ENCODE measurements at regions not wholly inside any gene's neighbourhood (a gene's known extent, or its start where the extent isn't known, plus 50 kb on each side); places are given as distances from the start of the nearest gene placed in this dataset.
"Not testable (repeated sequence)": the region's sequence is repeated elsewhere in the genome, so short reads cannot be mapped to it uniquely, and the experiment has no call there.

GRCh38 chr4:177802661-177803060 is 360.4 kb upstream of the AGA start:
- H3K27me3 Mint-ChIP-seq, result peaks cover 6% of the 10 kb centered on the region
- H3K27ac Mint-ChIP-seq, result no peak overlapping the region

GRCh38 chr4:177803151-177803550 is 360.9 kb upstream of the AGA start:
- H3K27me3 ChIP-seq (ENCODE audit: control insufficient read depth, insufficient read depth, low read length), result no peaks in the 10 kb centered on the region

More at GRCh38 chr4:177802661-177803060, 360.4 kb upstream of the AGA start:
- H3K9me3 Mint-ChIP-seq, result peaks cover 0 to 2% (median 0%) of the 10 kb centered on the region in 7 donors
- Histone ChIP-seq H3K27ac (ENCODE audit: insufficient read depth, low read length, poor library complexity, severe bottlenecking) (no peak overlapping the region), H3K4me3 (ENCODE audit: low read depth, low read length) (no peak overlapping the region), H3K36me3 (ENCODE audit: control insufficient read depth, insufficient read depth, low read length) (no peaks in the 10 kb centered on the region), H3K4me1 (ENCODE audit: control insufficient read depth, insufficient read depth, low read length, poor library complexity, severe bottlenecking) (no peaks in the 10 kb centered on the region), H3K27me3 (ENCODE audit: control insufficient read depth, insufficient read depth, low read length) (no peaks in the 10 kb centered on the region), H3K9me3 (ENCODE audit: control insufficient read depth in 2 of 2, low read length in 2 of 2) (no peaks in the 10 kb centered on the region)
- ATAC-seq (ENCODE audit: low read depth in 2 of 2), result no peak
- no peaks in the 10 kb centered on the region for H3K36me3 Mint-ChIP-seq
- H3K4me1 Mint-ChIP-seq, result no peaks in the 10 kb centered on the region
- no peak for DNase-seq
- H3K4me3 Mint-ChIP-seq, result no peak overlapping the region

GRCh38 chr4:177809791-177810190 is 367.6 kb upstream of the AGA start:
- no peaks in the 10 kb centered on the region for H3K4me1 Mint-ChIP-seq
- no peaks in the 10 kb centered on the region for H3K9me3 ChIP-seq (ENCODE audit: control insufficient read depth in 2 of 2, low read length in 2 of 2)
- no peak overlapping the region for H3K4me3 Mint-ChIP-seq

More at GRCh38 chr4:177803151-177803550, 360.9 kb upstream of the AGA start:
- Mint-ChIP-seq H3K4me1 (no peaks in the 10 kb centered on the region), H3K4me3 (no peak overlapping the region), H3K9me3 (peaks cover 0 to 2% (median 0%) of the 10 kb centered on the region in 7 donors), H3K27ac (no peak overlapping the region), H3K36me3 (no peaks in the 10 kb centered on the region), H3K27me3 (peaks cover 6% of the 10 kb centered on the region)
- Histone ChIP-seq H3K36me3 (ENCODE audit: control insufficient read depth, insufficient read depth, low read length) (no peaks in the 10 kb centered on the region), H3K4me1 (ENCODE audit: control insufficient read depth, insufficient read depth, low read length, poor library complexity, severe bottlenecking) (no peaks in the 10 kb centered on the region), H3K4me3 (ENCODE audit: low read depth, low read length) (no peak overlapping the region), H3K27ac (ENCODE audit: insufficient read depth, low read length, poor library complexity, severe bottlenecking) (no peak overlapping the region), H3K9me3 (ENCODE audit: control insufficient read depth in 2 of 2, low read length in 2 of 2) (no peaks in the 10 kb centered on the region)
- DNase-seq, result no peak
- ATAC-seq (ENCODE audit: low read depth in 2 of 2), result no peak

GRCh38 chr4:177810220-177810619 is 368.0 kb upstream of the AGA start:
- no peaks in the 10 kb centered on the region for H3K36me3 Mint-ChIP-seq
- H3K27ac Mint-ChIP-seq, result no peak overlapping the region
- no peak for DNase-seq
- no peaks in the 10 kb centered on the region for H3K4me1 Mint-ChIP-seq
- no peak overlapping the region for H3K4me3 ChIP-seq (ENCODE audit: low read depth, low read length)
- ATAC-seq (ENCODE audit: low read depth in 2 of 2), result no peak
- H3K4me3 Mint-ChIP-seq, result no peak overlapping the region
- no peaks in the 10 kb centered on the region for H3K9me3 ChIP-seq (ENCODE audit: control insufficient read depth in 2 of 2, low read length in 2 of 2)
- no peaks in the 10 kb centered on the region for H3K36me3 ChIP-seq (ENCODE audit: control insufficient read depth, insufficient read depth, low read length)
- H3K27ac ChIP-seq (ENCODE audit: insufficient read depth, low read length, poor library complexity, severe bottlenecking), result no peak overlapping the region
- no peaks in the 10 kb centered on the region for H3K27me3 ChIP-seq (ENCODE audit: control insufficient read depth, insufficient read depth, low read length)
- H3K27me3 Mint-ChIP-seq, result no peaks in the 10 kb centered on the region
- H3K9me3 Mint-ChIP-seq, result peaks cover 0 to 3% (median 0%) of the 10 kb centered on the region in 7 donors
- H3K4me1 ChIP-seq (ENCODE audit: control insufficient read depth, insufficient read depth, low read length, poor library complexity, severe bottlenecking), result no peaks in the 10 kb centered on the region

More at GRCh38 chr4:177809791-177810190, 367.6 kb upstream of the AGA start:
- no peak overlapping the region for H3K27ac Mint-ChIP-seq
- Histone ChIP-seq H3K4me3 (ENCODE audit: low read depth, low read length) (no peak overlapping the region), H3K27me3 (ENCODE audit: control insufficient read depth, insufficient read depth, low read length) (no peaks in the 10 kb centered on the region), H3K36me3 (ENCODE audit: control insufficient read depth, insufficient read depth, low read length) (no peaks in the 10 kb centered on the region), H3K4me1 (ENCODE audit: control insufficient read depth, insufficient read depth, low read length, poor library complexity, severe bottlenecking) (no peaks in the 10 kb centered on the region), H3K27ac (ENCODE audit: insufficient read depth, low read length, poor library complexity, severe bottlenecking) (no peak overlapping the region)
- DNase-seq (no peak), ATAC-seq (ENCODE audit: low read depth in 2 of 2) (no peak)
- H3K36me3 Mint-ChIP-seq, result no peaks in the 10 kb centered on the region
- H3K9me3 Mint-ChIP-seq, result peaks cover 0 to 3% (median 0%) of the 10 kb centered on the region in 7 donors
- H3K27me3 Mint-ChIP-seq, result no peaks in the 10 kb centered on the region

GRCh38 chr4:177818392-177818791 is 376.2 kb upstream of the AGA start:
- H3K4me3 Mint-ChIP-seq; H3K4me3 ChIP-seq (ENCODE audit: low read depth, low read length); H3K4me1 Mint-ChIP-seq; H3K27ac Mint-ChIP-seq; H3K4me1 ChIP-seq (ENCODE audit: control insufficient read depth, insufficient read depth, low read length, poor library complexity, severe bottlenecking); H3K36me3 ChIP-seq (ENCODE audit: control insufficient read depth, insufficient read depth, low read length); H3K9me3 ChIP-seq (ENCODE audit: control insufficient read depth in 2 of 2, low read length in 2 of 2); H3K36me3 Mint-ChIP-seq; H3K9me3 Mint-ChIP-seq; H3K27me3 ChIP-seq (ENCODE audit: control insufficient read depth, insufficient read depth, low read length); H3K27ac ChIP-seq (ENCODE audit: insufficient read depth, low read length, poor library complexity, severe bottlenecking); H3K27me3 Mint-ChIP-seq; ATAC-seq (ENCODE audit: low read depth in 2 of 2); DNase-seq: not testable (repeated sequence)

- H3K27me3 ChIP-seq (ENCODE audit: control insufficient read depth, insufficient read depth, low read length), result no peaks in the 10 kb centered on the region
- H3K4me1 Mint-ChIP-seq, result no peaks in the 10 kb centered on the region
These were observed 384.7 kb upstream of the AGA start for GRCh38 chr4:177826973-177827372.

GRCh38 chr4:177841258-177841657 is 399.0 kb upstream of the AGA start:
- no peak overlapping the region for H3K27ac ChIP-seq (ENCODE audit: insufficient read depth, low read length, poor library complexity, severe bottlenecking)
- H3K36me3 ChIP-seq (ENCODE audit: control insufficient read depth, insufficient read depth, low read length), result no peaks in the 10 kb centered on the region
- H3K27me3 ChIP-seq (ENCODE audit: control insufficient read depth, insufficient read depth, low read length), result no peaks in the 10 kb centered on the region
- no peaks in the 10 kb centered on the region for H3K4me1 Mint-ChIP-seq
- no peak overlapping the region for H3K27ac Mint-ChIP-seq
- no peaks in the 10 kb centered on the region for H3K4me1 ChIP-seq (ENCODE audit: control insufficient read depth, insufficient read depth, low read length, poor library complexity, severe bottlenecking)
- DNase-seq, result no peak
- H3K27me3 Mint-ChIP-seq, result no peaks in the 10 kb centered on the region
- no peak for ATAC-seq (ENCODE audit: low read depth in 2 of 2)
- H3K36me3 Mint-ChIP-seq, result no peaks in the 10 kb centered on the region
- no peak overlapping the region for H3K4me3 Mint-ChIP-seq
- H3K4me3 ChIP-seq (ENCODE audit: low read depth, low read length), result no peak overlapping the region
- no peaks in the 10 kb centered on the region for H3K9me3 ChIP-seq (ENCODE audit: control insufficient read depth in 2 of 2, low read length in 2 of 2)
- H3K9me3 Mint-ChIP-seq, result peaks cover 0 to 8% (median 2%) of the 10 kb centered on the region in 7 donors

More at GRCh38 chr4:177826973-177827372, 384.7 kb upstream of the AGA start:
- ATAC-seq (ENCODE audit: low read depth in 2 of 2) (no peak), DNase-seq (no peak)
- no peaks in the 10 kb centered on the region for H3K36me3 ChIP-seq (ENCODE audit: control insufficient read depth, insufficient read depth, low read length)
- H3K36me3 Mint-ChIP-seq, result no peaks in the 10 kb centered on the region
- no peak overlapping the region for H3K27ac Mint-ChIP-seq
- H3K4me1 ChIP-seq (ENCODE audit: control insufficient read depth, insufficient read depth, low read length, poor library complexity, severe bottlenecking), result no peaks in the 10 kb centered on the region
- no peak overlapping the region for H3K4me3 ChIP-seq (ENCODE audit: low read depth, low read length)
- H3K27ac ChIP-seq (ENCODE audit: insufficient read depth, low read length, poor library complexity, severe bottlenecking), result no peak overlapping the region
- no peak overlapping the region for H3K4me3 Mint-ChIP-seq
- H3K27me3 Mint-ChIP-seq, result peaks cover 5% of the 10 kb centered on the region
- H3K9me3 ChIP-seq (ENCODE audit: control insufficient read depth in 2 of 2, low read length in 2 of 2), result no peaks in the 10 kb centered on the region
- peaks cover 0 to 6% (median 3%) of the 10 kb centered on the region in 7 donors for H3K9me3 Mint-ChIP-seq

GRCh38 chr4:177853229-177853628 is 411.0 kb upstream of the AGA start:
- H3K36me3 ChIP-seq (ENCODE audit: control insufficient read depth, insufficient read depth, low read length), result no peaks in the 10 kb centered on the region
- no peaks in the 10 kb centered on the region for H3K27me3 ChIP-seq (ENCODE audit: control insufficient read depth, insufficient read depth, low read length)
- Mint-ChIP-seq H3K4me1 (no peaks in the 10 kb centered on the region), H3K36me3 (no peaks in the 10 kb centered on the region), H3K9me3 (peaks cover 0 to 7% (median 5%) of the 10 kb centered on the region in 7 donors), H3K27ac (no peak overlapping the region), H3K4me3 (no peak overlapping the region), H3K27me3 (peaks cover 4% of the 10 kb centered on the region)
- H3K9me3 ChIP-seq (ENCODE audit: control insufficient read depth in 2 of 2, low read length in 2 of 2), result peaks cover 0 to 5% of the 10 kb centered on the region in 2 experiments
- ATAC-seq (ENCODE audit: low read depth in 2 of 2) (no peak), DNase-seq (no peak)
- no peak overlapping the region for H3K4me3 ChIP-seq (ENCODE audit: low read depth, low read length)
- H3K4me1 ChIP-seq (ENCODE audit: control insufficient read depth, insufficient read depth, low read length, poor library complexity, severe bottlenecking), result no peaks in the 10 kb centered on the region
- no peak overlapping the region for H3K27ac ChIP-seq (ENCODE audit: insufficient read depth, low read length, poor library complexity, severe bottlenecking)
